Kidney (tissue), 13 donors: ENCODE measurements at regions not wholly inside any gene's neighbourhood (a gene's known extent, or its start where the extent isn't known, plus 50 kb on each side); places are given as distances from the start of the nearest gene placed in this dataset.

Experiments
- DNase-seq, 5 donors: peaks; one replicate each; pipeline ENCODE4 v3.0.0-alpha.2; 2013 to 2020
- FAIRE-seq: peaks from 2 replicates; lab custom pipeline; 2012; peaks lifted over from hg19 to GRCh38; lab: Jason Lieb, UNC
- H3K27ac ChIP-seq, 2 donors: one replicate each; pipeline ENCODE4 v1.7.0; 2013; ENCODE audit warnings: low read depth in 2 of 2, low read length in 2 of 2, inconsistent platforms in 1 of 2
- H3K27me3 ChIP-seq: one replicate; pipeline ENCODE4 v1.7.1; 2013; ENCODE audit warnings: low read length, inconsistent platforms; ENCODE audit not compliant: control insufficient read depth, insufficient read depth
- H3K36me3 ChIP-seq, 3 donors: one replicate each; pipeline versions ENCODE4 v1.7.0 to v1.7.1; 2013; ENCODE audit warnings: low read length in 3 of 3, control low read depth in 1 of 3, inconsistent platforms in 1 of 3; ENCODE audit not compliant: insufficient read depth in 3 of 3, control insufficient read depth in 2 of 3
- H3K4me1 ChIP-seq, 3 donors: one replicate each; pipeline versions ENCODE4 v1.7.0 to v1.7.1; 2013; ENCODE audit warnings: low read length in 3 of 3, inconsistent platforms in 1 of 3, low read depth in 1 of 3; ENCODE audit not compliant: control insufficient read depth in 2 of 3, insufficient read depth in 2 of 3
- H3K4me3 ChIP-seq, 3 donors: one replicate each; pipeline versions ENCODE4 v1.7.0 to v1.8.1; 2013; ENCODE audit warnings: low read length in 3 of 3, control low read depth in 1 of 3, inconsistent platforms in 1 of 3
- H3K9ac ChIP-seq, 3 donors: one replicate each; pipeline versions ENCODE4 v1.7.0 to v1.7.1; 2013; ENCODE audit warnings: low read length in 3 of 3, control low read depth in 1 of 3, inconsistent platforms in 1 of 3
- H3K9me3 ChIP-seq, 3 donors: one replicate each; pipeline versions ENCODE4 v1.7.0 to v1.7.1; 2013; ENCODE audit warnings: low read length in 3 of 3, control low read depth in 1 of 3, inconsistent platforms in 1 of 3; ENCODE audit not compliant: control insufficient read depth in 2 of 3, insufficient read depth in 1 of 3
- intact Hi-C: fragments of 100-400 bp; cut with DNase I; formaldehyde crosslinking; loops from one replicate; pipeline ENCODE4 v1.11.1; 2022
- TF ChIP-seq, protein P1 (sequence below): IDR thresholded peaks from 3 replicates; pipeline ENCODE4 v1.5.1; 2012; ENCODE audit warnings: mild to moderate bottlenecking, moderate library complexity, borderline replicate concordance; ENCODE audit not compliant: insufficient read depth; ENCODE audit errors: extremely low read depth
- donor health status: control.
- donor health status: control.
- donor health status: control.
- donor health status: control.
- donor health status: control.
- donor health status: DM: yes; HTN: yes; CAD: no.
- donor health status: Normal renal cell carcinoma (clear cell type).

DNA sequence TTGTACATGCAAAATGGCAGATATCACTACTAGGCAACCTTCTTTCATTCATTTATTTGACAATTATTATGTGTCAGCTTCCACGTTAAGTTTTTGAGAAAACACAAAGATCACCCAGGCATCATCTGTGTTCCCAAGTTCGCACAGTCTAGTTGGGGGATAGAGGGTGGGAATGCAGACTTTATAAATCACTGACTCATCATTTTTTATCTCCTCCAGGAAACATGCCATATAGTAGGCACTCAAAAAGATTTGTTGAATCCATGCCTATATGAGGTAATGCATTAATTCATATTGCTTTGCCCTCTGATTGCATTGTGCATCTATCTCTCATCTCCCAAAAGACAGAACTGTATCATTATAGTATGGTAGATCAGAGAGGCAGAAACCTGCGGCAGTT, 196.8 kb upstream of the TOX3 start:
- FAIRE-seq, result no peak
- intact Hi-C loops, result no loop called here

DNA sequence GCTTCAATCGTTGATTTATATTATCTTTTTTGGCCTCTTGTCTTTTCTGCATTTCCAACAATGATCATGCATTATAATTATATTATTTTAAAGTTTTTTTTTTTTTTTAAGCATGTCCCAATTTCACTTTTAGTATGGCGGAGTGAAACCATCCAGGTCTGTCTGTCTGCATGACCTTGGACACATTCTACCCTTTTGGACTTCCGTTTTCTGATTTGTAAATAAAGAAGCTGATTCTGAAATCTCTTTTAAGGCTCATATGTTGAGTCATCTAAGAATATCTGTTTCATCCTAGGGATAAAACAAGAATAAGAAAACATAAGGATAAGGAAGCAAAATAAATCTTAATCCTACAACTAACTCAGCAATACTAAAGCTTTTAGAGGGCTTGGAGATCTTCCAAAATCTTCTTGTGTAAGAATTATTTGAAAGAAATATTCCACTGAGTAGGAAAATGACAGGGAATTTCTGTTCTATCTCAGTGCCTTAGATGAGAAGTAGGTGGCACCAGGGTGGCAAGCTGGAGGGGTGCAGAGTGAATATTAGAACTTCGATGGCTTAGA, 195.7 kb upstream of the TOX3 start:
- Histone ChIP-seq H3K4me1 (no peaks in the 10 kb centered on the region), H3K27ac (no peak overlapping the region), H3K9ac (no peak overlapping the region), H3K4me3 (no peak overlapping the region), H3K27me3 (no peaks in the 10 kb centered on the region), H3K9me3 (no peaks in the 10 kb centered on the region), H3K36me3 (no peaks in the 10 kb centered on the region)
- no peak for FAIRE-seq
- TF ChIP-seq, protein P1, sequence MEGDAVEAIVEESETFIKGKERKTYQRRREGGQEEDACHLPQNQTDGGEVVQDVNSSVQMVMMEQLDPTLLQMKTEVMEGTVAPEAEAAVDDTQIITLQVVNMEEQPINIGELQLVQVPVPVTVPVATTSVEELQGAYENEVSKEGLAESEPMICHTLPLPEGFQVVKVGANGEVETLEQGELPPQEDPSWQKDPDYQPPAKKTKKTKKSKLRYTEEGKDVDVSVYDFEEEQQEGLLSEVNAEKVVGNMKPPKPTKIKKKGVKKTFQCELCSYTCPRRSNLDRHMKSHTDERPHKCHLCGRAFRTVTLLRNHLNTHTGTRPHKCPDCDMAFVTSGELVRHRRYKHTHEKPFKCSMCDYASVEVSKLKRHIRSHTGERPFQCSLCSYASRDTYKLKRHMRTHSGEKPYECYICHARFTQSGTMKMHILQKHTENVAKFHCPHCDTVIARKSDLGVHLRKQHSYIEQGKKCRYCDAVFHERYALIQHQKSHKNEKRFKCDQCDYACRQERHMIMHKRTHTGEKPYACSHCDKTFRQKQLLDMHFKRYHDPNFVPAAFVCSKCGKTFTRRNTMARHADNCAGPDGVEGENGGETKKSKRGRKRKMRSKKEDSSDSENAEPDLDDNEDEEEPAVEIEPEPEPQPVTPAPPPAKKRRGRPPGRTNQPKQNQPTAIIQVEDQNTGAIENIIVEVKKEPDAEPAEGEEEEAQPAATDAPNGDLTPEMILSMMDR, result no peak
- intact Hi-C loops, result no loop called here
- DNase-seq, result no peak

More for the DNA sequence above, 196.8 kb upstream of the TOX3 start:
- Histone ChIP-seq H3K27ac (no peak overlapping the region), H3K4me1 (no peaks in the 10 kb centered on the region), H3K27me3 (no peaks in the 10 kb centered on the region), H3K9me3 (no peaks in the 10 kb centered on the region), H3K36me3 (no peaks in the 10 kb centered on the region), H3K9ac (no peak overlapping the region), H3K4me3 (no peak overlapping the region)
- TF ChIP-seq, protein P1, result no peak
- DNase-seq, result no peak

DNA sequence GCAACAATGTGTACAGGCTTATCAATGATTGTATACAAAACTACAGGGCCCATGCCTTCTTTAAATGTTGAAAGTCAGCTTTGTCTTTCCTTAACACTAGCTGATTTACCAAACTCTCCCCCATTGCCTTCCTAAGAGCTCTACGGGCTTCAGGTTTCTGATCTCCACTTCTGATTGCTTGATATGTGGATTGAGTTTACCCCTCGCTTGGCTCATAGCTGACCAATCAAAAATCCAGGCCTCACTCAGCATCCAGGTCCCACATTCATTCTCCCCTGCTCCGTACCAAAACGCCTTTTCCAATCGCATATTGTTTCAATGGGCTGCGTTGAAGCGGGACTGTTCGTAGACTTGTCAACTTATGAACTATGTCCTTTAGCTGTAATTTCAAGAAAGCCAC, 195.1 kb upstream of the TOX3 start:
- TF ChIP-seq, protein P1, result no peak
- Histone ChIP-seq H3K9ac (no peak overlapping the region), H3K27ac (no peak overlapping the region), H3K4me3 (no peak overlapping the region), H3K36me3 (no peaks in the 10 kb centered on the region), H3K27me3 (no peaks in the 10 kb centered on the region), H3K4me1 (no peaks in the 10 kb centered on the region), H3K9me3 (no peaks in the 10 kb centered on the region)
- no peak for FAIRE-seq
- intact Hi-C loops, result no loop called here
- DNase-seq, result no peak

DNA sequence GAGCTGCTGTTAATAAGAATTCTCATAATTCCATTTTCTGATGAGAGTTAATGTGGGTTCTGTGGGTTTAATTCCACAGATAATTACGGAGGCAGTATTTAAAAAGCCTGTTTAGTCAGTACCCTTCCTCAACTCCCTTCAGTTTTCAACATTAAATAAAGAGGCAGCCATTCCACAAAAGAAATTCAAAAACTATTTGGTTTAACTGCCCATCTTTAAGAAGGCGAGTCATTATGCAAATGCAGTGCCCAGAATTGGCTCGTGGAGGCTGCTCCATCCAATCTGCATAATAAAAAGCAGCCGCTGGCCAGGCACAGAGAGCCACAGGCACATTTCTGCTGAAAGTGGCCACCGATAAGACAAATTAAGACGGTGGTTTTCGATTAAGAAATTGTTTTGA, 194.4 kb upstream of the TOX3 start:
- Histone ChIP-seq H3K36me3 (no peaks in the 10 kb centered on the region), H3K27ac (no peak overlapping the region), H3K4me3 (no peak overlapping the region), H3K9me3 (no peaks in the 10 kb centered on the region), H3K4me1 (no peaks in the 10 kb centered on the region), H3K27me3 (no peaks in the 10 kb centered on the region), H3K9ac (no peak overlapping the region)
- intact Hi-C loops, result no loop called here
- DNase-seq (no peak), FAIRE-seq (no peak)
- TF ChIP-seq, protein P1, result no peak
